ENCODE measurements at regions not wholly inside any gene's neighbourhood (a gene's known extent, or its start where the extent isn't known, plus 50 kb on each side); places are given as distances from the start of the nearest gene placed in this dataset.
"Not testable (repeated sequence)": the region's sequence is repeated elsewhere in the genome, so short reads cannot be mapped to it uniquely, and the experiment has no call there.

DNA sequence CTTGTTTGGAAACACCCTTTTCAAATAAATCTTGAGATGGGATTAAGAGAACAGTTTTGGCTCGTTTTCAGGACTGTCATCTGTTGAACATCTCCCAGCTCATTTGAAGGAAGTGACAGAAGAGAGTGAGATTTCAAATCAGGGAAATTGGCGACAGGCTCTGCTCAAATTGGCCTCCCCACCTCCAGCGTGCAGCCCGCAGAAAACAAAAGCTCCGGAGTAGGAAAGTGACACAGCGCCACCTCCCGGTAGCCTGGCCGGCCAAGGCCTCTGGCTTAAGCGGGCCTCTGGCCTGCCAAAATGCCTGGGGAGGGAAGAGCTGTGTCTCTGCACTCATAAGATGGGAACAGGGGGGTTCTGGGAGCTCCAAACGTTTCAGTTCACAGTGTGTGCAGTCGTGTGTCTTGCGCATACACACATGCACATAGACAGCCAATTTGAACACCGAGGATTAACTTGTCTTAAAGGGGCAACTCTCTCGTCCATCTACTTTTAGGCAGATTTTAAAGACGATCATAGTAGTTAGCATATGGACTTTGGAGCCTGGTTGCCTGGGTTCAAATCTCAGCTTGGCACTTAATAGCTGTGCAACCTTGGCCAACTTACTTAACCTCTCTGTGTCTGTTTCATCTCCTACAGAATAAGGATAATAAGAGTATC, 132.7 kb upstream of the RCN1 start:
- peak; percentile 68 for DNase-seq (ENCODE audit: low spot score)

DNA sequence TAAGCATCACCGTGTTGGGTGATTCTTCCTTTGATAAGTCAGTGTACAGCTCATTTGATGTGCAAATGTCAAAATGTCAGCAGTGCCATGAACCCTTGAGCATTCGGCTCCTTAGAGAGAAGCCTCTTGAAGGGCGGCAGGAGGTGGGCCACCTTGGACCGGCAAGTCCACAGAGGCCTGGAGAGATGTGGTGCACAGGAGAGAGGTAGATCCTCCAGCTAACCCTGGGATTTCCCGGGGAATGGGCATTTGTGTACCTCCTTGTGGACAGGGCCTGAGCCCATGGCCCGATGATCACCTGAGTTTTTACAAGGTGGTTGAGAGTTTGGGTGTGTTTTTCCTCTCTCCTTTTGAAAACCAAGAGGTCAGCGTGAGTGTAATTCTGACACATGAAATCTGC, 133.2 kb upstream of the RCN1 start:
- DNase-seq (ENCODE audit: low spot score): no peak

GRCh38 chr11:31956310-31956709, 134.6 kb upstream of the RCN1 start:
- no peak for DNase-seq (ENCODE audit: low spot score)

- no peak for DNase-seq (ENCODE audit: low spot score)
Observed at GRCh38 chr11:31955838-31956237, 135.0 kb upstream of the RCN1 start.

DNA sequence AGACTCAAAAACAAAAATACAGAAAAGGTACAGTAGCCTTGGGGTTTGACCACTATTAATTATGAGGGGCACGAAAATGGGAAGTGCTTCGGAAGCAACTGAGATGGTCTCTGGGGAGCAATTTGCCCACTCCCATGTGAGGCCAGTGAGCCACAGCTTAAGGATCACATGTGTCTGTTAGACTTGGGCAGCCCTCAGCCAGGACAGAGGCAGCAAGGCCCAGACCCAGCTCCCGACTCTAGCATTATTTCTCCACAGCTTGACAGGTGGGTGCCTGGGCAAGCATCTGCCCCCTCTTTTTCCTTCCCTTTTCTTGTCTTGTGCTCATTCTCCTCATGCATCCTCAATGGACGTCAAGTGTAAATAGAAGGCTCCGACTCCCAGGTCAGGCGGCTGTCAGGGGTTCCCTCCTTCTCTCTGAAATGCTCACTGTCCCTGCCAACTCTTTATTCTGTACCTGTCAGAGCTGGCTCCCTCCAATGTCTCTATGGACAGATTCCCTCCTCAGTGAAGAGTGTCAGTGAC, 137.0 kb upstream of the RCN1 start:
- DNase-seq (ENCODE audit: low spot score): no peak

DNA sequence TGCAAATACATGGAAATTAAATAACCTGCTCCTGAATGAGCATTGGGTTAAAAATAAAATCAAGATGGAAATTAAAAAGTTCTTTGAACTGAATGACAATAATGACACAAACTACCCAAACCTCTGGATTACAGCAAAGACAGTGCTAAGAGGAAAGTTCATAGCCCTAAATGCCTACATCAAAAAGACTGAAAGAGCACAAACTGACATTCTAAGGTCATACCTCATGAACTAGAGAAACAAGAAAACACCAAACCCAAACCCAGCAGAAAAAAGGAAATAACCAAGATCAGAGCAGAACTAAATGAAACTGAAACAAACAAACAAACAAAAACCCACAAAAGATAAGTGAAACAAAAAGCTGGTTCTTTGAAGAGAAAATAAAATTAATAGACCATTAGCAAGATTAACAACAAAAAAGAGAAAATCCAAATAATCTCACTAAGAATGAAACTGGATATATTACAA, 138.6 kb upstream of the PAX6 start:
- not testable (repeated sequence) for DNase-seq (ENCODE audit: low spot score)

DNA sequence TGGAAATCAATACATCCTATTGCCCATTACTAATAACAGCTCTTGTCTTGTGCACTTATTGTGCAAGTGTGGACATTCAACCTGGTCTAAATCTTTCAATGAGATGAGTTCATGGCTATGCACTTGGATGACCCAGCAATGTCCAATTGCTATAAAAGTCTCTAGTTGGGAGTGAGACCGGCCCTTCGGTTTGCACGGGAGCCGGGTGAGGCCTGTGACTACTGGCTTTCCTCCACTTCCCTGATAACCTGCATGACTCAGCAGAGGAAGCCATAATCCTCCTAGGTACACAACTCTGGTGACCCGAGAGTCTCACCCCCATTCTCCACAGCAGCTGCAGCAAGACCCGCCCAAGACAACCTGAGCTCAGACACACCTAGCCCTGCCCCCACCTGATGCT, 135.9 kb upstream of the PAX6 start:
- no peak for DNase-seq (ENCODE audit: low spot score)

DNA sequence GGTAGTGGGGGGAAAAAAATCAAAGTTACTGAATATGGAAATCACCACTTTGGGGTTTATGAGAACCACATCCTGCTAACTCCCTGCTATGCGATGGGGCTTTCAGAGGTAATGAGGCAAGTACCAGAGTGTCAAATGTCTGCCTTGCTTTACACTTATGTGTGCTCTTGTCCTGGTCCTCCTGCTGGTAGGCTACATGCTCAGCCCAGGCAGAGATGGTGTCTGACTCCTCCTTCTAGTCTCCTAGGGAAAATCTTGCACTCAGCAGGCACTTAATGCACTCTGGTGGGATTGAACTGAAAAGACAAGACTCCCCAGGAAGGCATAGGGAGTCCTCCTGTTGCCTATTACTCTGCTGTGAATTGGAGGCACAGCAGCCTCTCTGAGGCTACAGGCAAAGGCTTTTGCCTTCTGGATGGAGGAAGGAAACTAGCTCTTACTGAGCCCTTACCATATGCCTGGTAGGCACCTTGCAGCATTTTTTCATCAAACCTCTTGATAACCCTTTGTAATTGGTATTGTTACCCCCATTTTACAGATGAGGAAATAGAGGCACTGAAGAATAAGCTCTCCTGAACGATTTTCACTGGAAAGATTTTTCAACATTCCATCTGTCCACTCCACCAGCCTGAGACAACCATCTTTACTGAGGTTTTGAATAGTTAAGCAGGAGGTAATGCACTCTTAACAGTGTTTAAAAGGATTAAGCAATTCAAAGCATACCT, 132.1 kb upstream of the PAX6 start:
- DNase-seq (ENCODE audit: low spot score): no peak

- no peak for DNase-seq (ENCODE audit: low spot score)
Observed at GRCh38 chr11:31940371-31941037, 129.4 kb upstream of the PAX6 start.

- no peak for DNase-seq (ENCODE audit: low spot score)
Observed at GRCh38 chr11:31939004-31939403, 127.9 kb upstream of the PAX6 start.

- no peak for DNase-seq (ENCODE audit: low spot score)
Observed at GRCh38 chr11:31936312-31936711, 125.2 kb upstream of the PAX6 start.

DNA sequence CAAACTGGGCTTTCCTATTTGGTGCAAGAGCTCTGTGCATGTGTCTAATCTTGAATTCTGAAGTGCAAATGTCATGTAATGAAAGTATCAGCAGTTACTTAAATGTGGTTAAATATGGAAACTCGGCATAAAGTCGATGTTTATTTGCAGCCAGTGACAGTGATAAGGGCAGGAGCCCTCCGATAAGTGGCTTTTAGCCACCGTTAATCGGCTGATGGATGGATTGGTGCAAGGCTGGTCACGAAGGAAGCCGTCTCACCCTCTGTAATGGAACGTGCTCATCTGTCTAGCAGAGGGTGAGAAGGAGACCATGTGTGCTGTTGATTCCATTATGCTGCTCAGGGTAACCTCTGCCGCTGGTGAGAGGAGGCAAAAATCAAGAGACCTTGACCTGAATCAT, 121.8 kb upstream of the PAX6 start:
- DNase-seq (ENCODE audit: low spot score): no peak

- no peak for DNase-seq (ENCODE audit: low spot score)
Observed at GRCh38 chr11:31927982-31928381, 116.9 kb upstream of the PAX6 start.

DNA sequence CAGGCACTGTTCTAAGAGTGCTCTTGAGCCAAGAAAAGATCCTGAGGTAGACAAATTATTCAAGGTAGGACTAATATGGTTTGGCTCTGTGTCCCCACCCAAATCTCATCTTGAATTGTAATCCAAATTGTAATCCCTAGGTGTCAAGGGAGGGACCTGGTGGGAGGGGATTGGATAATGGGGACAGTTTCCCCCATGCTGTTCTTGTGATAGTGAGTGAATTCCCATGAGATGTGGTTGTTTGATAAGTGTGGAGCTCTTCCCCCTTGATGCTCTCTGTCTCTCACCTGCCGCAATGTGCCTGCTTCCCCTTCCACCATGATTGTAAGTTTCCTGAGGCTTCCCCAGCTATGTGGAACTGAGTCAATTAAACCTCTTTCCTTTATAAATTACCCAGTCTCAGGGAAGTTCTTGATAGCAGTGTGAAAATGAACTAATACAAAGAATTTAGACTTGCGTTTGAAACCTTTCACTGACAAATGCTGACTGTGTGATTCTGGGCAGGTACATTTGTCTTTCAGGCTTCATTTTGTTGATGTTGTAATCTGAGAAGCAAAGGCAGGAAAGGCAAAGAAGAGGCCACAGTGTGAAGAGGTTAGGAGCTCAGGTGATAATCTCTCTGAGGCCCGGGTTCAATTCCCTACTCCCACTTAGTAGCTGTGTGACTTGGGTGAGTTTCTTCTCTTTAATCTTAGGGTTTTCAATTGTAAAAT, 115.8 kb upstream of the PAX6 start:
- no peak for DNase-seq (ENCODE audit: low spot score)

DNA sequence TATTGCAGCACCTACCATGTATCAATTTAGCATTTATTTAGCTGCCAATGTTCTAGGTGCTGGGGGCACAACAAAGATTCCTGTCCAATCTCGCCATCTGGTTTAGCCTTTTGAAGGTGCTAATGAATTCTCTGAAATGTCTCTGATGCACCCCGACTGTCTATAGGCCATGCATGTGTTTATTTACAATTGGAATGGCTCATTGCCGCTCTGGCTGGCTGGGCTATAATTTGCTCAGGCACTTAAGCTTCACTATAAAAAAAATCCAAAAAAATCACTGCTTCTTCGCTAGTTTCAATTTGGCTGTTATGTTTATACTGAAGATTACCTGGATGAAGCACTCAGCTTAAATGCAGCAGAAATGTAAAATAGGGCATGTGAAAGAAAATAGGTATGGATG, 115.0 kb upstream of the PAX6 start:
- DNase-seq (ENCODE audit: low spot score): no peak

GRCh38 chr11:31922450-31922849, 111.3 kb upstream of the PAX6 start:
- DNase-seq (ENCODE audit: low spot score): no peak

GRCh38 chr11:31921081-31921480, 110.0 kb upstream of the PAX6 start:
- no peak for DNase-seq (ENCODE audit: low spot score)

- no peak for DNase-seq (ENCODE audit: low spot score)
Observed at GRCh38 chr11:31919175-31919574, 108.1 kb upstream of the PAX6 start.

GRCh38 chr11:31915867-31916266, 104.7 kb upstream of the PAX6 start:
- DNase-seq (ENCODE audit: low spot score): no peak

GRCh38 chr11:31913985-31914384, 102.9 kb upstream of the PAX6 start:
- peak; percentile 4 for DNase-seq (ENCODE audit: low spot score)

DNA sequence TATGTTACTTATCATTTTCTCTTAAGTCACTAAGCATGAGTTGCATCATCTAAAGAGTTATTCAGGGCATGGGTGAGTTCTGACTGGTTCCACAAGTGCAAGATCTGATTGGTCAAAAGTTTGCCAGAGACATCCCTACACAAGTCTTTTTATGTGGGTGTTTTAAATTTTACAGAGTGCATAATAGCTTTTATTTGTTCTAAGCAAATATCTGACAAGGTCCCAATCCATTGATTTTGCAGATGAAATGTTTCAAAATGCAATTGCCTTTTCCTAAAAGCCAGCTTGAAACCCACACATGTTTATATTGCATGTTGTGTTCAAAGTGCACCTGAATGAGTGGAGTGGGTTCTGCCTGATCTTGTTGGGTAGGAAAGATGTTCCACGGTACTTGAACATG, 101.7 kb upstream of the PAX6 start:
- no peak for DNase-seq (ENCODE audit: low spot score)

DNA sequence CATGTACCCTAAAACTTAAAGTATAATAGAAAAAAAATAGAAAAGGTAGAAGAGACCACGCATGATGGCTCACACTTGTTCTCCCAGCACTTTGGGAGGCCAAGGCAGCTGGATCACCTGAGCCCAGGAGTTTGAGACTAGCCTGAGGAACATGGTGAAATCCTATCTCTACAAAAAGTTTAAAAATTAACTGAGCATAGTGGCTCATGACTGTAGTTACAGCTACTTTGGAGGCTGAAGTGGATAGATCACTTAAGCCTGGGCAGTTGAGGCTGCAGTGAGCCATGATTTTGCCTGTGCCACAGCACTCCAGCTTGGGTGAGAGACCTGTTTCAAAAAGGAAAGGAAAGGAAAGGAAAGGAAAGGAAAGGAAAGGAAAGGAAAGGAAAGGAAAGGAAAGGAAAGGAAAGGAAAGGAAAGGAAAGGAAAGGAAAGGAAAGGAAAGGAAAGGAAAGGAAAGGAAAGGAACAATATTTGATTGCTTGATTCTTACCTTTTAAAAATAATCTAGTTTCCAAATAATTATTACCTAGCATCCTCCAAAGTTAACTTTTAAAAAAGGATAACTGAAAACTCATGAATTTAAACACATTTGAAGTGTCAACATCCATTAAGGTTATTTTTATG, 99.9 kb upstream of the PAX6 start:
- DNase-seq (ENCODE audit: low spot score): no peak

Measured in NAMALWA (cell line).